ENCODE measurements at regions not wholly inside any gene's neighbourhood (a gene's known extent, or its start where the extent isn't known, plus 50 kb on each side); places are given as distances from the start of the nearest gene placed in this dataset.
A peak's percentile ranks its signal among the peaks of the same experiment; 100 is the strongest.

DNA sequence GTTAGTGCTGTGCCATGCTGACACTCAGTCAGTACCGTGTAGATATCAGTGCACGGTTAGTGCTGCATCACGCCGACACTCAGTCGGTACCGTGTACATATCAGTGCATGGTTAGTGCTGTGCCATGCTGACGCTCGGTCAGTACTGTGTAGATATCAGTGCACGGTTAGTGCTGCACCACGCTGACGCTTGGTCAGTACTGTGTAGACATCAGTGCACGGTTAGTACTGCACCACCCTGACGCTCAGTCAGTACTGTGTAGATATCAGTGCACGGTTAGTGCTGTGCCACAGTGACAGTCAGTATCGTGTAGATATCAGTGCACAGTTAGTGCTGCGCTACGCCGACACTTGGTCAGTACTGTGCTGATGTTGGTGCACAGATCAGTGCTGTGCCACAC lies 102.8 kb upstream of the ZNF469 start:
- DNase-seq (ENCODE audit: low spot score) = no peak
- intact Hi-C loops (cut with DNase I) = loop anchor here (10.0 kb wide), 1 partner anchor 155 kb away; no protein-coding TSS in a partner anchor
- Histone ChIP-seq H3K27ac (no peak overlapping the region), H3K4me3 (no peak overlapping the region), H3K27me3 (replicated peaks; ENCODE audit: insufficient read depth) (no peaks in the 10 kb centered on the region), H3K4me1 (replicated peaks) (no peaks in the 10 kb centered on the region), H3K9me3 (no peaks in the 10 kb centered on the region), H3K36me3 (no peaks in the 10 kb centered on the region)
- TF ChIP-seq, protein P1, sequence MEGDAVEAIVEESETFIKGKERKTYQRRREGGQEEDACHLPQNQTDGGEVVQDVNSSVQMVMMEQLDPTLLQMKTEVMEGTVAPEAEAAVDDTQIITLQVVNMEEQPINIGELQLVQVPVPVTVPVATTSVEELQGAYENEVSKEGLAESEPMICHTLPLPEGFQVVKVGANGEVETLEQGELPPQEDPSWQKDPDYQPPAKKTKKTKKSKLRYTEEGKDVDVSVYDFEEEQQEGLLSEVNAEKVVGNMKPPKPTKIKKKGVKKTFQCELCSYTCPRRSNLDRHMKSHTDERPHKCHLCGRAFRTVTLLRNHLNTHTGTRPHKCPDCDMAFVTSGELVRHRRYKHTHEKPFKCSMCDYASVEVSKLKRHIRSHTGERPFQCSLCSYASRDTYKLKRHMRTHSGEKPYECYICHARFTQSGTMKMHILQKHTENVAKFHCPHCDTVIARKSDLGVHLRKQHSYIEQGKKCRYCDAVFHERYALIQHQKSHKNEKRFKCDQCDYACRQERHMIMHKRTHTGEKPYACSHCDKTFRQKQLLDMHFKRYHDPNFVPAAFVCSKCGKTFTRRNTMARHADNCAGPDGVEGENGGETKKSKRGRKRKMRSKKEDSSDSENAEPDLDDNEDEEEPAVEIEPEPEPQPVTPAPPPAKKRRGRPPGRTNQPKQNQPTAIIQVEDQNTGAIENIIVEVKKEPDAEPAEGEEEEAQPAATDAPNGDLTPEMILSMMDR (IDR thresholded peaks at IDR 0.05) = no peak
- TF ChIP-seq POLR2AphosphoS5 (IDR thresholded peaks at IDR 0.05) = no peak
- TF ChIP-seq POLR2A (IDR thresholded peaks at IDR 0.05) = no peak
- 93% methylated on average over 18 of the region's 18 CpGs for WGBS

DNA sequence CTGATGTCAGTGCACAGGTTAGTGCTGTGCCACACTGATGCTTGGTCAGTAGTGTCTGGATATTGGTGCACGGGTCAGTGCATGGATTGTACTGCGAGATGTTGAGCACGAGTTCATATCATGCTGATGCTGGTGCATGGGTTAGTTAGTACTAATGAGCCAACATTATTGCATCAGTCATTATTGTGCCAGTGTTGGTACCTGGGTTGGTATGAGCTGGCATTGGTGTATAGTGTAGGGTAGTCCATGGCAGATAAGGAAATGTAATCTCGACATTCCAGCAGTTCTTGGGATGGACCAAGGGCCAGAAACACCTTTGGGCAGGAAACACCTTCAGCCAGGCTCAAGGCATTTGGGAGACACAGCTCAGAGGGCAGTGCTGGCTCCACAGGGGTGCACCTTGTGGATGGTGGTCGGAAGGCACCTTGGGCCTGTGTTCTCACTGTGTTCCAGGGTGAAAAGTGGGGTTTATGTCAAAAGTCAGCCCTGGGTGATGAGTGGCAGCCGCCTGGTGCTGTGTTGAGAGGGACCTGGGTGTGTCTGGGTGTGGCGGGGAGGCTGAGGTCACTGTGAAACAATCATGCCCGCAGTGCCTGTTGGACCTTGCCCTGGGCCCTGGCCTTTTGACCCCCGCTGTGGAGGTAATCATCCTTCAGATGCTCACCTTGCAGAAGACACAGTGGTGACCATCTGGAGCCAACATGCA lies 100.7 kb upstream of the ZNF469 start:
- Histone ChIP-seq H3K4me3 (no peak overlapping the region), H3K27me3 (replicated peaks; ENCODE audit: insufficient read depth) (no peaks in the 10 kb centered on the region), H3K27ac (no peak overlapping the region), H3K4me1 (replicated peaks) (no peaks in the 10 kb centered on the region), H3K9me3 (no peaks in the 10 kb centered on the region), H3K36me3 (no peaks in the 10 kb centered on the region)
- 77% methylated on average over 9 of the region's 9 CpGs for WGBS
- no peak for DNase-seq (ENCODE audit: low spot score)
- no peak for TF ChIP-seq POLR2AphosphoS5 (IDR thresholded peaks at IDR 0.05)
- TF ChIP-seq, protein P1 (IDR thresholded peaks at IDR 0.05) = no peak
- TF ChIP-seq POLR2A (IDR thresholded peaks at IDR 0.05) = no peak
- intact Hi-C loops (cut with DNase I) = loop anchor here (10.0 kb wide), 1 partner anchor 153 kb away; no protein-coding TSS in a partner anchor

DNA sequence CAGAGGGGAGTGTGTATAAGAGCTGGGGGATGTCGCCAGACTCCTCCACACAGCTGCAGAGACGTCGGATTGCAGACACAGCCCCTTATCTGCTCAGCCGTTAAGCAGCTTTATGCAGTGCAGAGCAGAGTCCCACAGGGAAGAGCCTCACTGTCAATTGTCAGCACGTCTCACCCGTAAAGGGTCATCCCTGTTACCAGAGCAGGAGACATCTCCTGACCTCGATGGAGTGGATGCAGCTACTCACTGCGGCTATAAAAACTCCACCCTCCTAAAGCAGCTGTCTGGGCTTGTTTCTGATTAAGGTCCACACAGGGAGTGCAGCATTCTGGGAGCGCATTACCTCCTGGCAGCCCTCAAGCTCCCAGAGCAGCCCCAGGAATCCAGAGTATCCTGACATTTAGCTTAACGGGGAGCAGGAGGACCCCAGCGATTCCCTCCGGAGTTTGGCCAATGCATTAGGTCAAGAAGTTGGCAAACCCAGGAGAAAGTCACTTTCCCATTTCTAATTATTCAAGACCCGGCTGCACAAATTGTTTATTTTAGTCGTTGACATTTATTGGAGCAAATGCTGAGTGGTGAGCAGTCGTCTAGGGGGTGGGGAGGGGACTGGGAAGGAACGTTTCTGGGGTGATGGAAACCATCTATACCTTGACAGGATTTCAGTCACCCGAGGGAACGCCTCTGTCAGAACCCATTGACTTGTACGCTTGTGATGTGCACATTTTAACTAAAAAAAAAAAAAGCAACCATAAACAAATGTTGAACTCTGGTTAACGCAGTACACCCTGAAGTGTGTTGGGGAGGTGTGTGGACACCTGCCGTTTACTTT lies 100.0 kb upstream of the ZNF469 start:
- WGBS = 11% methylated on average over 21 of the region's 21 CpGs
- peak; percentile 15 for DNase-seq (ENCODE audit: low spot score)
- intact Hi-C loops (cut with DNase I) = loop anchor here (10.0 kb wide), 1 partner anchor 152 kb away; no protein-coding TSS in a partner anchor

DNA sequence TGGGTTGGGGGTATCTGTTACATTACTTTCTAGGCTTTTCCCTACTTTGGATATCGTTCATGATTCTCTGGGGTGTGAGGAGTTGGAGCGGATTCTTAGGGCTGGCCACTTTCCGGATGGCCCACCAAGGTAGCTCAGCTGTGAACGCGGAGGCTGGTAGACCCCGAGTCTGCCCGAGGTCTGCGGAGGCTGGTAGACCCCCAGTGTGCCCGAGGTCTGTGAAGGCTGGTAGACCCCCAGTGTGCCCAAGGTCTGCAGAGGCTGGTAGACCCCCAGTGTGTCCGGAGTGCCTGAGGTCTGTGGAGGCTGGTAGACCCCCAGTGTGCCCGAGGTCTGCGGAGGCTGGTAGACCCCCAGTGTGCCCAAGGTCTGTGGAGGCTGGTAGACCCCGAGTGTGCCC lies 99.2 kb upstream of the ZNF469 start:
- 91% methylated on average over 12 of the region's 13 CpGs for WGBS
- Histone ChIP-seq H3K4me1 (replicated peaks) (no peaks in the 10 kb centered on the region), H3K27ac (no peak overlapping the region), H3K36me3 (no peaks in the 10 kb centered on the region), H3K4me3 (no peak overlapping the region), H3K27me3 (replicated peaks; ENCODE audit: insufficient read depth) (no peaks in the 10 kb centered on the region), H3K9me3 (no peaks in the 10 kb centered on the region)
- intact Hi-C loops (cut with DNase I) = loop anchor here (10.0 kb wide), 1 partner anchor 151 kb away; no protein-coding TSS in a partner anchor
- TF ChIP-seq, protein P1 (IDR thresholded peaks at IDR 0.05) = no peak
- no peak for TF ChIP-seq POLR2A (IDR thresholded peaks at IDR 0.05)
- TF ChIP-seq POLR2AphosphoS5 (IDR thresholded peaks at IDR 0.05) = no peak
- DNase-seq (ENCODE audit: low spot score) = no peak

More for the DNA sequence above, 100.0 kb upstream of the ZNF469 start:
- TF ChIP-seq POLR2AphosphoS5 (IDR thresholded peaks at IDR 0.05) (peak; percentile 18), POLR2A (IDR thresholded peaks at IDR 0.05) (no peak)
- no peaks in the 10 kb centered on the region for H3K9me3 ChIP-seq
- H3K36me3 ChIP-seq = no peaks in the 10 kb centered on the region
- H3K4me1 ChIP-seq (replicated peaks) = no peaks in the 10 kb centered on the region
- no peak overlapping the region for H3K27ac ChIP-seq
- H3K27me3 ChIP-seq (replicated peaks; ENCODE audit: insufficient read depth) = no peaks in the 10 kb centered on the region
- H3K4me3 ChIP-seq = no peak overlapping the region

DNA sequence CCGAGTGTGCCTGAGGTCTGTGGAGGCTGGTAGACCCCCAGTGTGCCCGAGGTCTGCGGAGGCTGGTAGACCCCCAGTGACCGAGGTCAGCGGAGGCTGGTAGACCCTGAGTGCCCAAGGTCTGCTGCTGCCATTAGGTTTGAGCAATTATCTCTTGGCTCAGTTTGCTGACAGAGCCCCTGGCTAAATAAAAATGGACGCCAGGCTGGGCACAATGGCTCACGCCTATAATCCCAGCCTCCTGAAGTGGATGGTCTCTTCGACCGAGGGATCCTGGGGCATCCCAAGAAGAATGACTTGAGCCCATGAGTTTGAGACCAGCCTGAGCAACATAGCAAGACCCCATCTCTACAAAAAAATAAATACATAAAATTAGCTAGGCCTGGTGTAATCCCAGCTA lies 98.7 kb upstream of the ZNF469 start:
- Histone ChIP-seq H3K27me3 (replicated peaks; ENCODE audit: insufficient read depth) (no peaks in the 10 kb centered on the region), H3K27ac (no peak overlapping the region), H3K9me3 (no peaks in the 10 kb centered on the region), H3K4me1 (replicated peaks) (no peaks in the 10 kb centered on the region), H3K36me3 (no peaks in the 10 kb centered on the region), H3K4me3 (no peak overlapping the region)
- TF ChIP-seq POLR2A (IDR thresholded peaks at IDR 0.05) (no peak), POLR2AphosphoS5 (IDR thresholded peaks at IDR 0.05) (no peak)
- TF ChIP-seq, protein P1 (IDR thresholded peaks at IDR 0.05) = no peak
- 95% methylated on average over 9 of the region's 9 CpGs for WGBS
- no peak for DNase-seq (ENCODE audit: low spot score)
- intact Hi-C loops (cut with DNase I) = loop anchor here (10.0 kb wide), 1 partner anchor 151 kb away; no protein-coding TSS in a partner anchor

All from prostate gland (tissue), 2 donors.